ENCODE measurements at regions not wholly inside any gene's neighbourhood (a gene's known extent, or its start where the extent isn't known, plus 50 kb on each side); places are given as distances from the start of the nearest gene placed in this dataset.

DNA sequence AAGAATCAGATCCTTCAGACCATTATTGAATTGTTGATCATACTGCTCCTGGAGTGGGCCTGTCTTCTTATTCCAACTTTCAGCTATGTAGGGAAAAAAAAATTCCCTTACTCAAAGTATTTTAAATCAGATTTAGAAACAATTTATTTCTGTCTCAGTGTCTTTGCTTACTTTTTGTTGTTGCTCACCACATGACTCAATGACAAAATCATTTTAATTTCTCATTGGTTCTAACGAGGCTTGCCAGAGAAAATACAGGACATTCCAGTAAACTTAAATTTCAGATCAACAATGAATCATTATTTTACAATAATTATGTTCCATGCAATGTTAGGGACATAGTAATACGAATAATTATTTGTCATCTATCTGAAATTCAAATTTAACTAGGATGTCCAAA, 748.5 kb upstream of the CBLB start:
- Histone ChIP-seq H3K9ac (ENCODE audit: low read length) (no peak overlapping the region), H3K36me3 (ENCODE audit: insufficient read depth, low read length) (no peaks in the 10 kb centered on the region), H2AFZ (ENCODE audit: low read length) (no peak overlapping the region), H3K4me1 (ENCODE audit: insufficient read depth, low read length, severe bottlenecking) (no peaks in the 10 kb centered on the region), H3K27ac (ENCODE audit: low read depth, low read length, poor library complexity, severe bottlenecking) (no peak overlapping the region), H3K4me2 (ENCODE audit: low read length) (no peak overlapping the region), H3K9me2 (ENCODE audit: low read depth, low read length) (no peaks in the 10 kb centered on the region), H3K79me2 (ENCODE audit: insufficient read depth, low read length) (no peaks in the 10 kb centered on the region), H3F3A (ENCODE audit: insufficient read depth, low read length) (no peaks in the 10 kb centered on the region), H3K9me3 (ENCODE audit: low read length) (0 out of 2 replicates have a peak, but pooled peaks cover 2% of the 10 kb centered on the region), H4K20me1 (ENCODE audit: insufficient read depth, low read length) (no peaks in the 10 kb centered on the region), H3K4me3 (ENCODE audit: low read depth, low read length, poor library complexity, severe bottlenecking) (no peak overlapping the region), H3K27me3 (ENCODE audit: insufficient read depth, low read length) (no peaks in the 10 kb centered on the region)
- TF ChIP-seq EZH2 (IDR thresholded peaks at IDR 0.05; ENCODE audit: borderline replicate concordance, low read length) (no peak), CTCF (IDR thresholded peaks at IDR 0.05; ENCODE audit: low read length) (no peak)

DNA sequence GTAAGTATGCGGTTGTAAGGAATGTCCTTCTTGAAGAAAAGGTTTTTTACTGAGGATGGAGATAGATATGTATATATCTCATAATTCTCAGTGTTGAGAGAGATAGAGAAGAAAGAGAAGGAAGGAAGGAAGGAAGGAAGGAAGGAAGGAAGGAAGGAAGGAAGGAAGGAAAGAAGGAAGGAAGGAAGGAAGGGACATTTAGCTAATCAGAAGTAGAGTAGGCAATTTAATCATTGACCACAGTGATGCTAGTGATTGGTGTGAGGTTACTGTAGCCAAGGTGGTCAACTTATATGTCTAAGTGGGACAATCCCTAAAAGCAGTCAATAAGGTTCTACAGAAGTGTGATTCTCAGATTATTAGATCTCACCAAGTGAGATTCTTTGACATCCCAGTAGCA, 751.8 kb upstream of the CBLB start:
- no peaks in the 10 kb centered on the region for H4K20me1 ChIP-seq (ENCODE audit: insufficient read depth, low read length)
- no peaks in the 10 kb centered on the region for H3K27me3 ChIP-seq (ENCODE audit: insufficient read depth, low read length)
- no peak overlapping the region for H3K4me3 ChIP-seq (ENCODE audit: low read depth, low read length, poor library complexity, severe bottlenecking)
- H3K4me1 ChIP-seq (ENCODE audit: insufficient read depth, low read length, severe bottlenecking) = no peaks in the 10 kb centered on the region
- H3K9me3 ChIP-seq (ENCODE audit: low read length) = no peaks in the 10 kb centered on the region
- H3K9ac ChIP-seq (ENCODE audit: low read length) = no peak overlapping the region
- H3K4me2 ChIP-seq (ENCODE audit: low read length) = no peak overlapping the region
- H3F3A ChIP-seq (ENCODE audit: insufficient read depth, low read length) = no peaks in the 10 kb centered on the region
- no peaks in the 10 kb centered on the region for H3K79me2 ChIP-seq (ENCODE audit: insufficient read depth, low read length)
- no peak overlapping the region for H3K27ac ChIP-seq (ENCODE audit: low read depth, low read length, poor library complexity, severe bottlenecking)
- H3K9me2 ChIP-seq (ENCODE audit: low read depth, low read length) = no peaks in the 10 kb centered on the region
- H2AFZ ChIP-seq (ENCODE audit: low read length) = no peak overlapping the region
- no peak for TF ChIP-seq EZH2 (IDR thresholded peaks at IDR 0.05; ENCODE audit: borderline replicate concordance, low read length)
- TF ChIP-seq CTCF (IDR thresholded peaks at IDR 0.05; ENCODE audit: low read length) = no peak
- no peaks in the 10 kb centered on the region for H3K36me3 ChIP-seq (ENCODE audit: insufficient read depth, low read length)

GRCh38 chr3:106624154-106624553, 753.1 kb upstream of the CCDC54 start:
- Histone ChIP-seq H3K27me3 (ENCODE audit: insufficient read depth, low read length) (no peaks in the 10 kb centered on the region), H3K9ac (ENCODE audit: low read length) (no peak overlapping the region), H3K4me1 (ENCODE audit: insufficient read depth, low read length, severe bottlenecking) (peaks cover 6% of the 10 kb centered on the region), H3K4me2 (ENCODE audit: low read length) (no peak overlapping the region), H4K20me1 (ENCODE audit: insufficient read depth, low read length) (no peaks in the 10 kb centered on the region), H3K27ac (ENCODE audit: low read depth, low read length, poor library complexity, severe bottlenecking) (no peak overlapping the region), H3K36me3 (ENCODE audit: insufficient read depth, low read length) (no peaks in the 10 kb centered on the region), H2AFZ (ENCODE audit: low read length) (no peak overlapping the region), H3K4me3 (ENCODE audit: low read depth, low read length, poor library complexity, severe bottlenecking) (no peak overlapping the region), H3F3A (ENCODE audit: insufficient read depth, low read length) (no peaks in the 10 kb centered on the region), H3K9me2 (ENCODE audit: low read depth, low read length) (no peaks in the 10 kb centered on the region), H3K79me2 (ENCODE audit: insufficient read depth, low read length) (no peaks in the 10 kb centered on the region), H3K9me3 (ENCODE audit: low read length) (no peaks in the 10 kb centered on the region)
- TF ChIP-seq EZH2 (IDR thresholded peaks at IDR 0.05; ENCODE audit: borderline replicate concordance, low read length) (no peak), CTCF (IDR thresholded peaks at IDR 0.05; ENCODE audit: low read length) (no peak)

All from OCI-LY1 (cell line).